Endothelial cell of umbilical vein (primary cell): ENCODE measurements at regions not wholly inside any gene's neighbourhood (a gene's known extent, or its start where the extent isn't known, plus 50 kb on each side); places are given as distances from the start of the nearest gene placed in this dataset.

Source experiments
- CTCF ChIP-seq, 2 donors: IDR thresholded peaks; 1 replicate in 1 of 2; 2 replicates in 1 of 2; pipeline ENCODE4 v1.5.1; 2011; ENCODE audit warnings: low read length in 2 of 2, mild to moderate bottlenecking in 2 of 2, moderate library complexity in 2 of 2, control low read depth in 1 of 2, inconsistent platforms in 1 of 2, low read depth in 1 of 2; ENCODE audit not compliant: insufficient read depth in 1 of 2; ENCODE audit errors: extremely low read depth in 1 of 2
- EZH2 ChIP-seq: IDR thresholded peaks from 2 replicates; pipeline ENCODE4 v1.6.1; 2012; ENCODE audit warnings: borderline replicate concordance, low read depth, mild to moderate bottlenecking, moderate library complexity, low read length, inconsistent platforms; ENCODE audit not compliant: severe bottlenecking
- GATA2 ChIP-seq: IDR thresholded peaks from 2 replicates; pipeline ENCODE4 v1.7.0; 2011; ENCODE audit warnings: low read depth, mild to moderate bottlenecking, moderate library complexity, mixed read lengths, low read length; ENCODE audit not compliant: insufficient read length, insufficient read depth
- MAX ChIP-seq: IDR thresholded peaks from 2 replicates; pipeline ENCODE4 v1.6.1; 2011; ENCODE audit not compliant: insufficient read depth, insufficient read length
- POLR2AphosphoS5 ChIP-seq: IDR thresholded peaks from 2 replicates; pipeline ENCODE4 v1.6.1; 2012; ENCODE audit warnings: low read depth, mild to moderate bottlenecking, control low read depth, low read length, moderate library complexity; ENCODE audit not compliant: insufficient read depth

GRCh38 chr6:2355150-2355549 lies 109.7 kb upstream of the GMDS start:
- TF ChIP-seq CTCF (IDR thresholded peaks at IDR 0.05; ENCODE audit: extremely low read depth in 1 of 2, insufficient read depth in 1 of 2, low read depth in 1 of 2, low read length in 2 of 2) (no peak), POLR2AphosphoS5 (no peak), EZH2 (no peak), MAX (no peak), GATA2 (no peak)
